Vagina (tissue), 2 donors: ENCODE measurements at regions not wholly inside any gene's neighbourhood (a gene's known extent, or its start where the extent isn't known, plus 50 kb on each side); places are given as distances from the start of the nearest gene placed in this dataset.

Source experiments
- DNase-seq, 2 donors: peaks; one replicate each; pipeline ENCODE4 v3.0.0-alpha.2; 2017; ENCODE audit errors: extremely low spot score in 2 of 2
- H3K27ac ChIP-seq: fragments of 200-600 bp; sonication (generic); one replicate; pipeline ENCODE4 v1.5.1; 2019
- H3K27me3 ChIP-seq: fragments of 200-600 bp; sonication (generic); one replicate; pipeline ENCODE4 v1.5.1; 2019
- H3K36me3 ChIP-seq, 2 donors: fragments of 200-600 bp; sonication (generic); one replicate each; pipeline ENCODE4 v1.5.1; 2017 to 2019
- H3K4me1 ChIP-seq: fragments of 200-600 bp; sonication (generic); one replicate; pipeline ENCODE4 v1.5.1; 2019
- H3K4me3 ChIP-seq, 2 donors: fragments of 200-600 bp; sonication (generic); 1 replicate in 1 of 2; 2 replicates in 1 of 2; pipeline ENCODE4 v1.5.1; 2016 to 2019
- H3K9me3 ChIP-seq: fragments of 200-600 bp; sonication (generic); one replicate; pipeline ENCODE4 v1.5.1; 2019
- POLR2A ChIP-seq, 2 donors: fragments of 450-650 bp; IDR thresholded peaks; one replicate each; pipeline ENCODE4 v1.6.1; 2017; ENCODE audit warnings: antibody characterized with exemption in 2 of 2, mild to moderate bottlenecking in 2 of 2, moderate library complexity in 2 of 2
- POLR2AphosphoS5 ChIP-seq, 2 donors: sonication (generic); formaldehyde crosslinking; IDR thresholded peaks; one replicate each; pipeline ENCODE4 v1.9.0; 2017; ENCODE audit warnings: antibody characterized with exemption in 2 of 2, mild to moderate bottlenecking in 2 of 2, low read depth in 1 of 2; ENCODE audit not compliant: insufficient read depth in 1 of 2
- intact Hi-C: fragments of 100-400 bp; cut with DNase I; formaldehyde crosslinking; loops from one replicate; pipeline ENCODE4 v1.15.1; 2023
- TF ChIP-seq, protein P1 (sequence below), 3 experiments: fragments of 450-650 bp in 2 of 3; fragments of 200-600 bp in 1 of 3; sonication (generic) in 1 of 3; IDR thresholded peaks; one replicate each; pipeline ENCODE4 v1.5.1; 2017 to 2019; ENCODE audit warnings: antibody characterized with exemption in 3 of 3, mild to moderate bottlenecking in 2 of 3, moderate library complexity in 2 of 3

- no peak for DNase-seq
- no peaks in the 10 kb centered on the region for H3K4me1 ChIP-seq
- no peak overlapping the region for H3K4me3 ChIP-seq
- TF ChIP-seq, protein P1, sequence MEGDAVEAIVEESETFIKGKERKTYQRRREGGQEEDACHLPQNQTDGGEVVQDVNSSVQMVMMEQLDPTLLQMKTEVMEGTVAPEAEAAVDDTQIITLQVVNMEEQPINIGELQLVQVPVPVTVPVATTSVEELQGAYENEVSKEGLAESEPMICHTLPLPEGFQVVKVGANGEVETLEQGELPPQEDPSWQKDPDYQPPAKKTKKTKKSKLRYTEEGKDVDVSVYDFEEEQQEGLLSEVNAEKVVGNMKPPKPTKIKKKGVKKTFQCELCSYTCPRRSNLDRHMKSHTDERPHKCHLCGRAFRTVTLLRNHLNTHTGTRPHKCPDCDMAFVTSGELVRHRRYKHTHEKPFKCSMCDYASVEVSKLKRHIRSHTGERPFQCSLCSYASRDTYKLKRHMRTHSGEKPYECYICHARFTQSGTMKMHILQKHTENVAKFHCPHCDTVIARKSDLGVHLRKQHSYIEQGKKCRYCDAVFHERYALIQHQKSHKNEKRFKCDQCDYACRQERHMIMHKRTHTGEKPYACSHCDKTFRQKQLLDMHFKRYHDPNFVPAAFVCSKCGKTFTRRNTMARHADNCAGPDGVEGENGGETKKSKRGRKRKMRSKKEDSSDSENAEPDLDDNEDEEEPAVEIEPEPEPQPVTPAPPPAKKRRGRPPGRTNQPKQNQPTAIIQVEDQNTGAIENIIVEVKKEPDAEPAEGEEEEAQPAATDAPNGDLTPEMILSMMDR (IDR thresholded peaks at IDR 0.05), result no peak
- TF ChIP-seq POLR2AphosphoS5 (IDR thresholded peaks at IDR 0.05; ENCODE audit: insufficient read depth in 1 of 2, low read depth in 1 of 2), result no peak
- TF ChIP-seq POLR2A (IDR thresholded peaks at IDR 0.05), result no peak
- no peaks in the 10 kb centered on the region for H3K27me3 ChIP-seq
- intact Hi-C loops, result no loop called here
- H3K36me3 ChIP-seq, result no peaks in the 10 kb centered on the region
- no peak overlapping the region for H3K27ac ChIP-seq
- no peaks in the 10 kb centered on the region for H3K9me3 ChIP-seq
Observed at GRCh38 chr11:79834015-79834414, 393.2 kb upstream of the TENM4 start.

DNA sequence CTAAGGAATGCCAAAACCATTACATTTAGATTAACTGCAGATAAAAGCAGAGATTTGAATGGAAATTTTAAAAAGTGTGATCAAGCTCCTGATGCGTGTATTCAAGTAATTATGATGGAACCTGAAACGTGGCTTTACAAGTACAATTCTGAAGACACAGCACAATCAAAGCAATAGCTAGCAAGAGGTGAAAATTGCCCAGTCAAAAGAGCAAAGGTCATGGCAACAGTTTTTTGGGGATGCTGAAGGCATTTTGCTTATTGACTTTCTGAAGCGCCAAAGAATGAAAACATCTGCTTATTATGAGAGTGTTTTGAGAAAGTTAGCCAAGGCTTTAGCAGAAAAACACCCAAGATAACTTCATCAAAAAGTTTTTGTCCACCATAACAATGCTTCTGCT is 389.6 kb upstream of the TENM4 start:
- TF ChIP-seq, protein P1 (IDR thresholded peaks at IDR 0.05), result no peak
- no peak for TF ChIP-seq POLR2A (IDR thresholded peaks at IDR 0.05)
- TF ChIP-seq POLR2AphosphoS5 (IDR thresholded peaks at IDR 0.05; ENCODE audit: insufficient read depth in 1 of 2, low read depth in 1 of 2), result no peak
- intact Hi-C loops, result no loop called here
- DNase-seq, result no peak
- Histone ChIP-seq H3K9me3 (no peaks in the 10 kb centered on the region), H3K36me3 (no peaks in the 10 kb centered on the region), H3K4me1 (no peaks in the 10 kb centered on the region), H3K27ac (no peak overlapping the region), H3K4me3 (no peak overlapping the region), H3K27me3 (no peaks in the 10 kb centered on the region)

GRCh38 chr11:79829891-79830290 is 389.1 kb upstream of the TENM4 start:
- no peak overlapping the region for H3K4me3 ChIP-seq
- no peak for DNase-seq
- intact Hi-C loops, result no loop called here
- TF ChIP-seq POLR2AphosphoS5 (IDR thresholded peaks at IDR 0.05; ENCODE audit: insufficient read depth in 1 of 2, low read depth in 1 of 2) (no peak), POLR2A (IDR thresholded peaks at IDR 0.05) (no peak)
- H3K36me3 ChIP-seq, result no peaks in the 10 kb centered on the region
- H3K4me1 ChIP-seq, result no peaks in the 10 kb centered on the region
- no peak overlapping the region for H3K27ac ChIP-seq
- H3K27me3 ChIP-seq, result no peaks in the 10 kb centered on the region
- H3K9me3 ChIP-seq, result no peaks in the 10 kb centered on the region

DNA sequence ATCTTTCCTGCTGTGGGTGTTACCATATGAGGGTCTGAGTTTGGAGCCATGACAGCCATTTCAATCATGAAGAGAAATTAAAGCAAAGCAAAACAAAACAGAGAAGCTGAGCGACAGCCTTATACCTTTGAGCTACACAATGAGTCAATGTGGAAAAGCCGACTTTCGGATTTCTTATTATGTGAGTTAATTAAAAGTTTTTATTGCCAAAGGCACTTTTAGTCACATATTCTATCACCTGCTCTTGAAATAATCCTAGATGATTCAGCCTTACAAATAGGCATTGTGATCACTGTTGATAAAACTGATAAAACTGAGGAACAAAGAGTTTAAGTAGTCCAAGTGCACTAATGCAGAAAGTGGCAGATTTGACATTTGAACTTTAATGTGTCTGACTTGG is 381.9 kb upstream of the TENM4 start:
- TF ChIP-seq, protein P1 (IDR thresholded peaks at IDR 0.05), result no peak
- no peak for TF ChIP-seq POLR2A (IDR thresholded peaks at IDR 0.05)
- no peak for TF ChIP-seq POLR2AphosphoS5 (IDR thresholded peaks at IDR 0.05; ENCODE audit: insufficient read depth in 1 of 2, low read depth in 1 of 2)
- Histone ChIP-seq H3K9me3 (no peaks in the 10 kb centered on the region), H3K27me3 (no peaks in the 10 kb centered on the region), H3K4me3 (no peak overlapping the region), H3K36me3 (no peaks in the 10 kb centered on the region), H3K4me1 (no peaks in the 10 kb centered on the region), H3K27ac (no peak overlapping the region)
- intact Hi-C loops, result no loop called here
- no peak for DNase-seq

GRCh38 chr11:79813551-79813950 is 372.7 kb upstream of the TENM4 start:
- intact Hi-C loops, result no loop called here
- TF ChIP-seq, protein P1 (IDR thresholded peaks at IDR 0.05), result no peak
- TF ChIP-seq POLR2A (IDR thresholded peaks at IDR 0.05) (no peak), POLR2AphosphoS5 (IDR thresholded peaks at IDR 0.05; ENCODE audit: insufficient read depth in 1 of 2, low read depth in 1 of 2) (no peak)

More at GRCh38 chr11:79813551-79813950, 372.7 kb upstream of the TENM4 start:
- no peaks in the 10 kb centered on the region for H3K36me3 ChIP-seq
- H3K27ac ChIP-seq, result no peak overlapping the region
- no peaks in the 10 kb centered on the region for H3K9me3 ChIP-seq
- DNase-seq, result no peak
- no peak overlapping the region for H3K4me3 ChIP-seq
- no peaks in the 10 kb centered on the region for H3K27me3 ChIP-seq
- H3K4me1 ChIP-seq, result no peaks in the 10 kb centered on the region
